ENCODE measurements at regions not wholly inside any gene's neighbourhood (a gene's known extent, or its start where the extent isn't known, plus 50 kb on each side); places are given as distances from the start of the nearest gene placed in this dataset.

DNA sequence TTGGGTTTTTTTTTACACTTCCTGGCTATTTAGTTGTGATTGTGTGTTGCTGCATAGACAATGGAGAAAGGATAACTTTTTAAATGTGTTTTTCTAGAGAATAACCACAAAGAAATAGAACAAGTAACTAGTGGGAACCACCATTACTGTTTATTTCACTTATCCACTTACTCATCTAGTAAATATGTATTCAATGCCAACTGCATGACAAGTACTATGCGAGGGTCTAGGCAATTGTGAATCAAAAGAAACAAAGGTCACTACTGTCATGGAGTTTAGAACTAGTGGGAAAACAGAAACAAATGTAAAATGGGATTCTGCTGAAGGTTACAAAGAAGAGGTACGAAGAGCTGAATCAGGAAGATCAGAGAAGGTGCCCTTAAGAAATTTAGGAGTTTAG lies 600.9 kb upstream of the ROBO2 start:
- TF ChIP-seq, protein P1, sequence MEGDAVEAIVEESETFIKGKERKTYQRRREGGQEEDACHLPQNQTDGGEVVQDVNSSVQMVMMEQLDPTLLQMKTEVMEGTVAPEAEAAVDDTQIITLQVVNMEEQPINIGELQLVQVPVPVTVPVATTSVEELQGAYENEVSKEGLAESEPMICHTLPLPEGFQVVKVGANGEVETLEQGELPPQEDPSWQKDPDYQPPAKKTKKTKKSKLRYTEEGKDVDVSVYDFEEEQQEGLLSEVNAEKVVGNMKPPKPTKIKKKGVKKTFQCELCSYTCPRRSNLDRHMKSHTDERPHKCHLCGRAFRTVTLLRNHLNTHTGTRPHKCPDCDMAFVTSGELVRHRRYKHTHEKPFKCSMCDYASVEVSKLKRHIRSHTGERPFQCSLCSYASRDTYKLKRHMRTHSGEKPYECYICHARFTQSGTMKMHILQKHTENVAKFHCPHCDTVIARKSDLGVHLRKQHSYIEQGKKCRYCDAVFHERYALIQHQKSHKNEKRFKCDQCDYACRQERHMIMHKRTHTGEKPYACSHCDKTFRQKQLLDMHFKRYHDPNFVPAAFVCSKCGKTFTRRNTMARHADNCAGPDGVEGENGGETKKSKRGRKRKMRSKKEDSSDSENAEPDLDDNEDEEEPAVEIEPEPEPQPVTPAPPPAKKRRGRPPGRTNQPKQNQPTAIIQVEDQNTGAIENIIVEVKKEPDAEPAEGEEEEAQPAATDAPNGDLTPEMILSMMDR (IDR thresholded peaks at IDR 0.05; ENCODE audit: insufficient read depth, low read depth, low read length), result no peak
- no peak overlapping the region for H3K4me3 ChIP-seq (ENCODE audit: low read depth, low read length)
- no peak for DNase-seq (ENCODE audit: low read depth)

DNA sequence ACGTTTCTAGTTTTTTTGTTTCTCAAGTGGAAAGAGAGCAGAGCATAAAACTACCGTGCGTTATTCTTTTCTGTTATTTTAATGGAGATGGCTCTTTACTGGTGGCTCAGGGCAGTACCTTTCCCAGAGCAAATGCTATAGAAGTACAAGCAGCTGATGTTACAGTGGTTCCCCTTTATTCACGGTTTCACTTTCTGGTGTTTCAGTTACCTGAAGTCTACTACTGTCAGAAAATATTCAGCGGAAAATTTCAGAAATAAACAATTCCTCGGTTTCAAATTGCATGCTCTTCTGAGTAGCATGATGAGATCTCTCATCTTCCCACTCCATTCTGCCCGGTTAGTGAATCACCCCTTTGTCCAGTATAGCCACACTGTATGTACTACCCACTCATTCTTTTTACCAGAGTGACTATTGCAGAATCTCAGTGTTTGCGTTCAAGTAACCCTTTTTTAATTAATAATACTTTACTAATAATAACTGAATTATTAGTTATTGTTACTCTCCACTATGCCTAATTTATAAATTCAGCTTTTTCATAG lies 597.5 kb upstream of the ROBO2 start:
- DNase-seq (ENCODE audit: low read depth), result no peak
- TF ChIP-seq, protein P1 (IDR thresholded peaks at IDR 0.05; ENCODE audit: insufficient read depth, low read depth, low read length), result no peak
- H3K4me3 ChIP-seq (ENCODE audit: low read depth, low read length), result no peak overlapping the region

DNA sequence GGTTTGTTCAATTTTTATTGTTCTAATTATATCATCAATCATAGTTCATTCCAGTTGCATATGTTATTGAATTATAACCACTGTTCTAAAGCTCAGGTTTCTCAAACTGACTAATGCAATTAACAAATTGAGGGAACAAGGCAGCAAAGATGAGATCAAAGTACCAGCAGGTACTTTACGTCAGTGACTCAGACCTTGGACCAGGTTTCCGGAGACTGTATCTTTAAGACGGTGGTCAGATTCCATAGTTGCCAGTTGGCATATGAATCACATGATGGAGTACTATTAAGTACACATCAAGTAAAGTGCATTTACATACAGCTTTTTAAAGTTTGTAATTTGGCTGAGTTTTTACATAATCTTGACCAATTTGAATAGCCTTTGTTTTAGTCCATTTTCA lies 583.6 kb upstream of the ROBO2 start:
- TF ChIP-seq, protein P1 (IDR thresholded peaks at IDR 0.05; ENCODE audit: insufficient read depth, low read depth, low read length), result no peak
- DNase-seq (ENCODE audit: low read depth), result no peak
- H3K4me3 ChIP-seq (ENCODE audit: low read depth, low read length), result no peak overlapping the region

DNA sequence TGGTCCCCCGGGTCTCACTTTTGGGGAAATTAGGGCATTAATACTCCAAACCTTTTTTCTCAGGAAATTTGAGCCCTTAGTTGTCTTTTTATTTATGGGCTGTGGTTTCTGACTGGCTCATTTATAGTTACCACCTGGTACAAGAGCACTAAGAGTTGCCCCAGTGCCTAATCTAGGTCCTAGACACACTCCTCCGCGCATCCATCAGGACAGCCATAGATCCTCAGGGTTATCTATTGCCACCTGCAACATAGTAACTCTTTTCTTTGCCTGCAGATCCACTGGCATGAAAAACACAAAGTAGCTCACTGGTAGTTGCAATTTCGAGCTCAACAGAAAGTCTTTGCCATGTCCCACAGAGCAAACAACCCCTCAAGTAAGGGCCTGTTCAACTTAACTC lies 576.4 kb upstream of the ROBO2 start:
- no peak for DNase-seq (ENCODE audit: low read depth)
- TF ChIP-seq, protein P1 (IDR thresholded peaks at IDR 0.05; ENCODE audit: insufficient read depth, low read depth, low read length), result no peak
- no peak overlapping the region for H3K4me3 ChIP-seq (ENCODE audit: low read depth, low read length)

DNA sequence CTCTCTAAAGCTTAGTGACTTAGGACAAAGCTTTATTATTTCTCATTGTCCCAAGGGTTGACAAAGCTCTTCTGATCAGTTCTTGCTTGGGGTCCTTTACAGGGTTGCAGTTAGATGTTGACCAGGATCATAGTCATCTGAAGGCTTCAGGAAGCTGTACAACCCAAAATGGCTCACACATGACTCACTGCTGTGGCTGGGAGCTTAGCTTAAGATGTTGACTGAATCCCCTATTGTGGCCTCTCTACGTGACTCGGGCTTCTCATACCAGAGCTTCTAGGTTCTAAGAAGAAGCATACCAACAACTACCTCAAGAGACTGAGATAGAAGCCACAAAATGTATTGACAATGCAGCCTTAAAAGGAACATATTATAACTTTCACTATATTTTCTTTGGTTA lies 569.6 kb upstream of the ROBO2 start:
- TF ChIP-seq, protein P1 (IDR thresholded peaks at IDR 0.05; ENCODE audit: insufficient read depth, low read depth, low read length), result no peak
- DNase-seq (ENCODE audit: low read depth), result peak; percentile 5
- H3K4me3 ChIP-seq (ENCODE audit: low read depth, low read length), result no peak overlapping the region

DNA sequence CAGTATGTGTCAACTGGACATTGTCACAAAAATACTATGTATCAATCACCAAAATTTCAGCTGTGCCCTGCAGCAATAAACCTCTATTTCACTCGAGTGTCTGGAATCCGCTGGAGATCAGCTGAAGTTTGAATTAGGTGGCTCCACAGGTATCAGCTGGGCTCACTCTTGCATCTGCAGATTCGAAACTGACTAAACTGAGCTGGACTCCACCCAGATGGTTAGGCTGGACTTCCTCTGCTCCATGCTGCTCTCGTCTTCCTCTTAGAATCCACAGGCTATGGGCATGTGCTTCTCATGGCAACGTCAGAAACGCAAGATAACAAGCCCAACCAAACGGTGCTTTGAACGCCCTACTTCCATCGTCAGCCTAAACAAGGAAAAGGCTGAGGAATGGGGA lies 565.3 kb upstream of the ROBO2 start:
- TF ChIP-seq, protein P1 (IDR thresholded peaks at IDR 0.05; ENCODE audit: insufficient read depth, low read depth, low read length), result no peak
- no peak overlapping the region for H3K4me3 ChIP-seq (ENCODE audit: low read depth, low read length)
- no peak for DNase-seq (ENCODE audit: low read depth)

DNA sequence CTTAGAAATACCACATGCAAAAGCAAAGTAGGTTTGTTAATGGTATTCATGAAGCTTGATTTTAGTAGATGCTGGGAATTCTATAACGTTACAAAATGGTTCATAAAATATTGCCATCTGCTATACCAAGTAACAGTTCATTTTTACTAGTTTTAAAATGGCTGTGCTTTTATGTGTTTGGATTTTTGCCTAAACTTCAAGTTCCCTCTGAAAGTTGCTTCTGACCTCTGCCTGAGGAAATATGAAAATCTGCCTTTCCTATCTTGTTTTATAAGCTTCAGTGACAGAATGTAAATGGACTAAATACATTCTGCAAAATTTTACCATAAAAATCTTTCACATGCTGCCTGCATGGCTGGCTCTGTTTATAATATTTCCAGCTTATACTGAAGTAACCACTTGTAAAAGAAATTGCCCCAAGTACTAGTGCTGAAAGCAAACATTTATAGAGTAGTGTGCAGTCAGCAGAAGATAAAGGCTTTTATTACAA lies 560.7 kb upstream of the ROBO2 start:
- TF ChIP-seq, protein P1 (IDR thresholded peaks at IDR 0.05; ENCODE audit: insufficient read depth, low read depth, low read length), result no peak
- no peak overlapping the region for H3K4me3 ChIP-seq (ENCODE audit: low read depth, low read length)
- peak; percentile 70 for DNase-seq (ENCODE audit: low read depth)

Data from fibroblast of villous mesenchyme (primary cell).